ENCODE measurements at regions not wholly inside any gene's neighbourhood (a gene's known extent, or its start where the extent isn't known, plus 50 kb on each side); places are given as distances from the start of the nearest gene placed in this dataset.

DNA sequence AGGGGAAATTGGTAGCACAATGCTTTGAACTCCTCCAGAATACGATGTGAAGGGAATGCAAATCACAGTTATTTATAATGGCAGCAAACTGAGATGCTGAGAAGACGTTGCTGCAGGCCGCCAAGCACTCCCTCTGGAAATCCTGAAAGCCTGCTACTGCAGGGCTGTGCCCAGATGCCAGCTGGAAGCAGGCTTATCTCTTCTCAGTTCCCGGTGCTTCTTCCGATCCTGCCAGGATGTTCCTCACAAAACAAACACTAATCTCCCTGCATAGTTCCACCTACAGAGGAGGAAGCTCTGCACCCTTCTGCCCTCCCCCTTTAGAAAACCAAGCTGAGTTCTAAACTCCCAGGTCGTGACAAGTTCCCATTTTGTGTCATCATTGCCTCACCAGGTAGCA is 201.7 kb upstream of the BCL6 start:
- TF ChIP-seq, protein P1, sequence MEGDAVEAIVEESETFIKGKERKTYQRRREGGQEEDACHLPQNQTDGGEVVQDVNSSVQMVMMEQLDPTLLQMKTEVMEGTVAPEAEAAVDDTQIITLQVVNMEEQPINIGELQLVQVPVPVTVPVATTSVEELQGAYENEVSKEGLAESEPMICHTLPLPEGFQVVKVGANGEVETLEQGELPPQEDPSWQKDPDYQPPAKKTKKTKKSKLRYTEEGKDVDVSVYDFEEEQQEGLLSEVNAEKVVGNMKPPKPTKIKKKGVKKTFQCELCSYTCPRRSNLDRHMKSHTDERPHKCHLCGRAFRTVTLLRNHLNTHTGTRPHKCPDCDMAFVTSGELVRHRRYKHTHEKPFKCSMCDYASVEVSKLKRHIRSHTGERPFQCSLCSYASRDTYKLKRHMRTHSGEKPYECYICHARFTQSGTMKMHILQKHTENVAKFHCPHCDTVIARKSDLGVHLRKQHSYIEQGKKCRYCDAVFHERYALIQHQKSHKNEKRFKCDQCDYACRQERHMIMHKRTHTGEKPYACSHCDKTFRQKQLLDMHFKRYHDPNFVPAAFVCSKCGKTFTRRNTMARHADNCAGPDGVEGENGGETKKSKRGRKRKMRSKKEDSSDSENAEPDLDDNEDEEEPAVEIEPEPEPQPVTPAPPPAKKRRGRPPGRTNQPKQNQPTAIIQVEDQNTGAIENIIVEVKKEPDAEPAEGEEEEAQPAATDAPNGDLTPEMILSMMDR (IDR thresholded peaks at IDR 0.05; ENCODE audit: low read depth, low read length, missing control alignments) = no peak
- no peak for DNase-seq (ENCODE audit: extremely low read depth, low read depth)
- no peak overlapping the region for H3K4me3 ChIP-seq (replicated peaks; ENCODE audit: low read depth, low read length)

DNA sequence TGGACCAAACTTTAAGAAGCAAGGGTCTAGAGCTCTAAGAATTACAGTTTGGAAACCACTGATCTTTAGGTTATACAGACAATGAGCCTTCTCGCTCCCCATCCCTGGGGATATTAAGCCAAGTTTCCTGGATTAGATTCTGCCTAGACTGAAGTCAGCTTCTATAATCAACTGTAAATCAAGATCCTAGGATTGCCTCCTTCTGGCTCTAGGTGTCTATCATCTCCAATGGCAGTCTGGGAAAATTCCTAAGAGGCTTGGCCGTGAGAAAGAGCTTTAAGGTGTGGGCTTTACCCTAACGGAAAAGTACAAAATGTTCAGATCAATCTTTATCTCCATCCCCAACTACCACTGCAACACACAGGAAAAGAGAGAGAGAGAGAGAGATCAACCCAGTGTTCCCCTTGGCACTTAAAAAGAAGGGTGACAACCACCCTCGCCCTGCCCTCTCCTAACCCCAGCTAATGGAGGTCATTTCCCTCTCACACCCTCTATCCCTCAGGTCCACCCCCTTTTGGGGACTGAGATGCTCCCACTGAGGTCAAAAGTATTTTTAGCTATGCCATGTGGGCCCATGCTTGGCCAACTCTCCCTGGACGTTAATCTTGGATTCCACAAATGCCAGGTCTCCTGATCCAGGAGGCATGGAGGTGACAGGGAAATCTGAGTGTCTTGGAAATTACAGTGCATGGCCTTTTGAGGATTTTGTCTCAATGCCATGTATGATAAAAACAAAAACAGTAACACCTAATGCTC is 202.8 kb upstream of the BCL6 start:
- TF ChIP-seq, protein P1 (IDR thresholded peaks at IDR 0.05; ENCODE audit: low read depth, low read length, missing control alignments) = no peak
- no peak for DNase-seq (ENCODE audit: extremely low read depth, low read depth)
- no peak overlapping the region for H3K4me3 ChIP-seq (replicated peaks; ENCODE audit: low read depth, low read length)

DNA sequence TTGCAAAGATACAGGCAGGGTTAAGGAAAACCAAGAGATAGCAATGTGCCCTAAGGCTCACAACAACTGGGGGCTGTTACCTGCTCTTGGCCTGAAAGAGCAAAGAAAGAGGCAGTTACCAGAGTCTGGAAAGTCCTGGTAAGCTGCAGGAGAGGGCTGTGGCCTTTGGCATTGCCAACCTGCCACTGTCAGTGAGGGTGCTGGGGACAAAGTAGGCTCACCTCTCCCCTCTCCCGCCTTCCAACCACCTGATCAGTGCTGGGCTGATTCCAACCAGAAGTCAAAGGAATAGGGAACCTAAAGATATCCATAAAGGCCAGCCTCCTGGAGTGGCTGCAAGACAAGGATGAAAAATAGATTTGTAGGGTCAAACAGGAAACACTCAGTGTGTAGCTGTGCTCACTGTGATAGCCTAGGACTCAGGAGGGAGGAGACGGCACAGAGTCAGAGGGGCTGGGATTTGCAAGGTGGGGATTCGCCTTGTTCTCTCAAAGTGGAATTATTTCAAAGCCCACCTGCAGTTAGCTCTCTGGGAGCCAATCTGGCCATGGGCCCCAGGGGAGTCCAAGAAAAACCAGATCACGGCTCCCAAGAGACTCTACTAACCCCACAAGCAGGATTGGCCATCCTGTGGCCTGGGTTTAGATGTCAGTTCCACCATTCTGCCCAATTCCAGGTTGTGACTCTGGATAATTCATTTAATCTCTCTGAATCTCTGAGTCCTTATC is 204.0 kb upstream of the BCL6 start:
- TF ChIP-seq, protein P1 (IDR thresholded peaks at IDR 0.05; ENCODE audit: low read depth, low read length, missing control alignments) = no peak
- H3K4me3 ChIP-seq (replicated peaks; ENCODE audit: low read depth, low read length) = no peak overlapping the region
- DNase-seq (ENCODE audit: extremely low read depth, low read depth) = no peak

DNA sequence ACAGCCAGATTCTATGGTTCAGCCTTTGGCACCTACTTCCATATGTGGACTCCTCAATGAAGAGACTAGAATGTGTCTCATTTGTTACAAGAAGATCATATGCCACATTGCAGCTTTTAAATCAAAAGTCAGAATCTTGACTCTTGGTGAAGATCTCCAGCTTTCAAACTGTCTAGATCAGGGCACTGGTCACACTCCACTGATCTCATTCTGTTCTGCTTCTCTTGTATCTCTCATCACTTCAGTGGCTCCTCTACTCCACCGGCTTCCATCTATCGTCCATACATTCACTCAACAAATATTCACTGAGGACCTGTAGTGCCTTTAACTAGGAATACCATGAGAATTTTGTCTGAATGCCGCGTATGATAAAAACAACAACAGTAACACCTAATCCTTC is 203.3 kb upstream of the LPP start:
- DNase-seq (ENCODE audit: extremely low read depth, low read depth) = no peak
- H3K4me3 ChIP-seq (replicated peaks; ENCODE audit: low read depth, low read length) = no peak overlapping the region
- TF ChIP-seq, protein P1 (IDR thresholded peaks at IDR 0.05; ENCODE audit: low read depth, low read length, missing control alignments) = no peak

DNA sequence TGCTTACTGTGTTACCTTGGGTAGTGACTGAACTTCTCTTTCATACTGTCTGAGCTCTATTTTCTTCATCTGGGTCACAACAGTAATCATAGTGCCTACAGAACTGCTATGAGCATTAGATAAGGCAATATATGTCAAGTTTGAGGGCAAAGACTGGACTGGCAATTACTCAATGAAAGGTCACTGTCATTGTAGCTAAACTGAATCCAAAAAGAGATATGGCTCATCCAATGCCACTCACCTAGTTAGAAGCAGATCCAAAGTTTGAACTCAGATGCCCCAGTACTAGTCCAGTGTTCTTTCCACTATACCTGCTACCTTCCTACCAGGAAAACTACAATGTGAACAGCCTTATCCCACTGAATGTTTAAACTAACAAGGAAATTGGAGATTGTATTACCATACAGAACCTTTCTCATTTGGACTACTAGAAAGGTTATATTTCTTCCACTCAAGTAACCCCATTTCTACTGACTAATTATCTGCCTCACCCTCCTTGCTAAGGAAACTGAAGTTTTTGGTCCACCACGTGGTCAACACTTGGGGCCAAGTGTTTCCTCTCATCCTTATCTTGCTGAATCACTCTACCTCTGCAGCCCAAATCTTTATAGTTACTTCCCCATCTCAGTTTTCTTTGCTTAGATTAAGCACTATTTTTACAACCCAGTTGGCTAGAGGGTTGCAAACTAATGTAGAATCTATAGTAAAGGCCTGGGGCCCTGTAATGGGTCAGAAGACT is 202.3 kb upstream of the LPP start:
- DNase-seq (ENCODE audit: extremely low read depth, low read depth) = no peak
- TF ChIP-seq, protein P1 (IDR thresholded peaks at IDR 0.05; ENCODE audit: low read depth, low read length, missing control alignments) = no peak
- no peak overlapping the region for H3K4me3 ChIP-seq (replicated peaks; ENCODE audit: low read depth, low read length)

DNA sequence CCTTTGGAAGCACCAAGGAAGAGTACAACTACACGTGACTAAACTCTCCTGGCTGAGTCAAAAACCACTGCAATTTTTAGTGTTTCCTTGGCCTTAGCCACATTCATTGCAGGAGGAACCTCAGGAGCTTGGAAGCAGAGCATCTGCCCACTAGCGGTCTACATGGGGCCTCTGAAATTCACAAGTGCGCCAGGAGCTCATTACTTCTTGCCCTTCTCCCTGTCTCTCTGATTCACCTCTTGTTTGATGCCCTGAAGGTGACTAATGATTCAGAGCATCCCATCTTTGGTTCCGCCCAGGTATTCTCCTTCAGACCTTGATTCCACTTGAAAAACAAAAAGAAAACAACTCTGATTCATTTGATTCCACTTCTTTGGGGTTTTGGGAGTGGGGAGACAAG is 201.1 kb upstream of the LPP start:
- TF ChIP-seq, protein P1 (IDR thresholded peaks at IDR 0.05; ENCODE audit: low read depth, low read length, missing control alignments) = no peak
- DNase-seq (ENCODE audit: extremely low read depth, low read depth) = no peak
- no peak overlapping the region for H3K4me3 ChIP-seq (replicated peaks; ENCODE audit: low read depth, low read length)
